Endodermal cell (in vitro differentiated cells): ENCODE measurements at regions not wholly inside any gene's neighbourhood (a gene's known extent, or its start where the extent isn't known, plus 50 kb on each side); places are given as distances from the start of the nearest gene placed in this dataset.

ENCODE experiments used
- DNase-seq: peaks from one replicate; pipeline ENCODE4 v3.0.0-alpha.2; 2017
- H3K27ac ChIP-seq: 2 replicates; pipeline ENCODE4 v1.5.1; 2013; ENCODE audit warnings: mild to moderate bottlenecking, low read depth, low read length, moderate library complexity
- H3K27me3 ChIP-seq: 2 replicates; pipeline ENCODE4 v1.6.1; 2013; ENCODE audit warnings: mild to moderate bottlenecking, low read length, moderate library complexity; ENCODE audit not compliant: insufficient read depth, control insufficient read depth, poor library complexity, severe bottlenecking
- H3K36me3 ChIP-seq: 2 replicates; pipeline ENCODE4 v1.7.0; 2013; ENCODE audit warnings: mild to moderate bottlenecking, low read length, moderate library complexity; ENCODE audit not compliant: control insufficient read depth, insufficient read depth
- H3K4me1 ChIP-seq: one replicate; pipeline ENCODE4 v1.7.0; 2013; ENCODE audit warnings: low read length; ENCODE audit not compliant: control insufficient read depth, insufficient read depth
- H3K4me3 ChIP-seq: 2 replicates; pipeline ENCODE4 v1.5.1; 2013; ENCODE audit warnings: mild to moderate bottlenecking, low read length, moderate library complexity
- H3K9ac ChIP-seq: 2 replicates; pipeline ENCODE4 v1.6.1; 2013; ENCODE audit warnings: mild to moderate bottlenecking, low read length, moderate library complexity; ENCODE audit not compliant: poor library complexity, severe bottlenecking; ENCODE audit errors: extremely low read depth
- H3K9me3 ChIP-seq: 2 replicates; pipeline ENCODE4 v1.6.1; 2013; ENCODE audit warnings: mild to moderate bottlenecking, low read length, moderate library complexity; ENCODE audit not compliant: control insufficient read depth
- H3K27ac Mint-ChIP-seq: 2 replicates; pipeline ENCODE4 v1.8.0; 2020; ENCODE audit warnings: mixed read lengths
- H3K27me3 Mint-ChIP-seq: 2 replicates; pipeline ENCODE4 v1.8.0; 2021; ENCODE audit warnings: mild to moderate bottlenecking, mixed read lengths; ENCODE audit not compliant: insufficient read depth
- H3K36me3 Mint-ChIP-seq: 2 replicates; pipeline ENCODE4 v1.8.0; 2020; ENCODE audit warnings: low read depth, mixed read lengths
- H3K4me1 Mint-ChIP-seq: 2 replicates; pipeline ENCODE4 v1.8.0; 2020; ENCODE audit warnings: mixed read lengths
- H3K4me3 Mint-ChIP-seq: 2 replicates; pipeline ENCODE4 v1.8.0; 2020; ENCODE audit warnings: mild to moderate bottlenecking, moderate library complexity, mixed read lengths
- H3K9me3 Mint-ChIP-seq: 2 replicates; pipeline ENCODE4 v1.8.0; 2020; ENCODE audit warnings: mild to moderate bottlenecking, mixed read lengths
- WGBS, 2 experiments: methylation state at CpG; one replicate each; pipeline versions ENCODE4 v1.1.5 to v1.1.7; 2013; ENCODE audit warnings: missing lambda C conversion rate in 2 of 2, mixed read lengths in 1 of 2; ENCODE audit not compliant: insufficient coverage in 1 of 2, insufficient read length in 1 of 2; 5-methylcytosine and 5-hydroxymethylcytosine counted together
- TF ChIP-seq, protein P1 (sequence below): fragments of 200-600 bp; sonication (generic); conservative IDR thresholded peaks from 2 replicates; pipeline ENCODE4 v1.5.0; 2021; ENCODE audit warnings: antibody characterized with exemption, mild to moderate bottlenecking

DNA sequence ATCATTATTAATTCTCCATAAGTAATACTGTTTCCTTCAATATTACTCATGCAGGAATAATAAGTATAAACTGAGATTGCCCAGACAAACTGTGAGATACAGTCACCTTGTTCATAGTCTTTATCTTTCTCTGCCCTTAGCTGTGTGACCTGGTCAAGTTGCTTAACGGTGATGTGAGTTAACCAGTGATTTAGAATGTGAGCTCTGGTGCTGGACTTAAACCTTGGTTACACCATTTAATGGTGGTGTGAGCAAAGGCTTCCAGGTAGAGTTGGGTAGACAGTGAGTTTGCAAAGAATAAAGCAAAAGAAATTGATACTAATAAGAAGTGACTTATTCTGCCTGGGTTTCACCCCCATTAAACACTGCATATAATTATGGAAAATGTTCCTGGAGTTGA is 86.2 kb upstream of the DEFB112 start:
- Histone ChIP-seq H3K4me1 (no peaks in the 10 kb centered on the region), H3K36me3 (no peaks in the 10 kb centered on the region), H3K4me3 (no peak overlapping the region), H3K9ac (no peak overlapping the region), H3K9me3 (no peaks in the 10 kb centered on the region), H3K27ac (no peak overlapping the region), H3K27me3 (no peaks in the 10 kb centered on the region)
- Mint-ChIP-seq H3K36me3 (no peaks in the 10 kb centered on the region), H3K4me1 (no peaks in the 10 kb centered on the region), H3K4me3 (no peak overlapping the region), H3K27me3 (no peaks in the 10 kb centered on the region), H3K27ac (no peak overlapping the region), H3K9me3 (no peaks in the 10 kb centered on the region)
- 97% methylated on average over 1 of the region's 1 CpG; no CpG with 5 or more reads in 1 of the 2 experiments for WGBS, 2 experiments
- TF ChIP-seq, protein P1, sequence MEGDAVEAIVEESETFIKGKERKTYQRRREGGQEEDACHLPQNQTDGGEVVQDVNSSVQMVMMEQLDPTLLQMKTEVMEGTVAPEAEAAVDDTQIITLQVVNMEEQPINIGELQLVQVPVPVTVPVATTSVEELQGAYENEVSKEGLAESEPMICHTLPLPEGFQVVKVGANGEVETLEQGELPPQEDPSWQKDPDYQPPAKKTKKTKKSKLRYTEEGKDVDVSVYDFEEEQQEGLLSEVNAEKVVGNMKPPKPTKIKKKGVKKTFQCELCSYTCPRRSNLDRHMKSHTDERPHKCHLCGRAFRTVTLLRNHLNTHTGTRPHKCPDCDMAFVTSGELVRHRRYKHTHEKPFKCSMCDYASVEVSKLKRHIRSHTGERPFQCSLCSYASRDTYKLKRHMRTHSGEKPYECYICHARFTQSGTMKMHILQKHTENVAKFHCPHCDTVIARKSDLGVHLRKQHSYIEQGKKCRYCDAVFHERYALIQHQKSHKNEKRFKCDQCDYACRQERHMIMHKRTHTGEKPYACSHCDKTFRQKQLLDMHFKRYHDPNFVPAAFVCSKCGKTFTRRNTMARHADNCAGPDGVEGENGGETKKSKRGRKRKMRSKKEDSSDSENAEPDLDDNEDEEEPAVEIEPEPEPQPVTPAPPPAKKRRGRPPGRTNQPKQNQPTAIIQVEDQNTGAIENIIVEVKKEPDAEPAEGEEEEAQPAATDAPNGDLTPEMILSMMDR = no peak
- DNase-seq = no peak

DNA sequence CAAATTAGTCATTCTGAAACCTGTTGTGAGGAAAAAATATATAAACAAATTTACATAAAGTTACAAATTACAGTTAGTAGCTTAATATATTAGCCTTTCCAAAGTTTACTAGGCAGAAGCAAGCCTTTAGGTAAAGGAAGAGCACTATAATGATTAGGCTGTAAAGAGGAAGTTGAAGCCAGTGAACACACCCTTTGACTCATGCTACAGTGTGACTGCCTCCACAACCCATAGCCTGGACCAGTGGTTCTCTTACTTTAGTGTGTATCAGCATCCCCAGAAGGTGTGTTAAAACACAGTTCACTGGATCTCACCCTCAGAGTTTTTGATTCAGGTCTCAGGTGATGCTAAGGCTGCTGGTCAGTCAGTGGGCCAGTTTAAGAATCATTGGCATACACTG is 91.4 kb upstream of the DEFB112 start:
- H3K27me3 ChIP-seq = no peaks in the 10 kb centered on the region
- H3K4me3 ChIP-seq = no peak overlapping the region
- H3K9me3 ChIP-seq = no peaks in the 10 kb centered on the region
- TF ChIP-seq, protein P1 = no peak
- H3K4me1 ChIP-seq = no peaks in the 10 kb centered on the region
- Mint-ChIP-seq H3K4me1 (no peaks in the 10 kb centered on the region), H3K27me3 (no peaks in the 10 kb centered on the region), H3K27ac (no peak overlapping the region), H3K4me3 (no peak overlapping the region), H3K9me3 (no peaks in the 10 kb centered on the region), H3K36me3 (no peaks in the 10 kb centered on the region)
- H3K27ac ChIP-seq = no peak overlapping the region
- H3K9ac ChIP-seq = no peak overlapping the region
- no peak for DNase-seq
- no peaks in the 10 kb centered on the region for H3K36me3 ChIP-seq

DNA sequence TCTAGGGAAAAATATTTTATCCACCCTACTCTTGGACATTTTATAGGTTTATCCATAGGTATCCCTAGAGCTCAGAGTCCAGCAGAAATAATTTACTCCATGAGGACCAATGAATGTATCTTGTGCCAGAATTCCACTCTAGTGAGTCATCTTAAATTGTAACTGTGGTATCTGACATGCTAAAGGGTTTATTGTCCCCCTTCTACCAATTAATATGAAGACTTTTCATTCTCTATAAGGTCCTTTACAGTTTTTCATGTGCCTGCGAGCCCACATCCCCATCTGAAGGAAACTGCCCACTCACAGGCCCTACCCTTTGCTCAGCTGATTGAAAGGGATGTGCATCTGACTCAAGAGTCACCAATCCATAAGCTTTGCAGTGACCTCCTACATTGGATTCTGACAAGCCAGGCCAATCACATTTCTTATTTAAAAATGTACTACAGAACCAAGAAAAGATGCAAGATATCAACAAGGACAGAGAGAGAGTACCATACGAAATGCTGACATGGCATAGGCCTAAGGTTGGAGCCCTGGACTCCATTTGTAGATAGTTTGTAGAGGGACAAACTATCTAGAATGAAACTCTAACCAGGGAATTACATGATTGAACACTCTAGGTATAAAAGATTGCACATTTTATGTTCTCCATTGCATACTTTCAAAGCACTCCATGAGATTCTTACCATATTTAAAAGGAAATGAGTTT is 93.4 kb upstream of the DEFB112 start:
- Histone ChIP-seq H3K4me1 (no peaks in the 10 kb centered on the region), H3K9me3 (no peaks in the 10 kb centered on the region), H3K27ac (no peak overlapping the region), H3K36me3 (no peaks in the 10 kb centered on the region), H3K27me3 (no peaks in the 10 kb centered on the region), H3K9ac (no peak overlapping the region), H3K4me3 (no peak overlapping the region)
- Mint-ChIP-seq H3K36me3 (no peaks in the 10 kb centered on the region), H3K4me1 (no peaks in the 10 kb centered on the region), H3K4me3 (no peak overlapping the region), H3K27ac (no peak overlapping the region), H3K9me3 (no peaks in the 10 kb centered on the region), H3K27me3 (no peaks in the 10 kb centered on the region)
- no peak for DNase-seq
- TF ChIP-seq, protein P1 = no peak
- 79 to 93% methylated on average over 2 of the region's 2 CpGs for WGBS, 2 experiments
